Activated T-helper 1 cell treated with anti-CD3 and anti-CD28 coated beads, Interleukin-12 subunit alpha, Interleukin-12 subunit beta, Interleukin-2, Interleukin-4 antibody, amounts not matched to agents 30 ng/mL and 10 ng/mL and 1 ng/mL, durations not matched to agents 14 hours and 24 hours and 36 hours (primary cell): ENCODE measurements at regions not wholly inside any gene's neighbourhood (a gene's known extent, or its start where the extent isn't known, plus 50 kb on each side); places are given as distances from the start of the nearest gene placed in this dataset.

Experiments
- DNase-seq: peaks from one replicate; pipeline ENCODE4 v3.0.0; 2021; ENCODE audit warnings: low spot score
- H3K27ac Mint-ChIP-seq: one replicate; pipeline ENCODE4 v1.8.0; 2021; ENCODE audit warnings: mild to moderate bottlenecking, mixed read lengths
- H3K27me3 Mint-ChIP-seq: one replicate; pipeline ENCODE4 v1.8.0; 2022; ENCODE audit warnings: mild to moderate bottlenecking, moderate library complexity, mixed read lengths; ENCODE audit not compliant: insufficient read depth
- H3K36me3 Mint-ChIP-seq: one replicate; pipeline ENCODE4 v1.8.0; 2021; ENCODE audit warnings: low read depth, mixed read lengths
- H3K4me1 Mint-ChIP-seq: one replicate; pipeline ENCODE4 v1.8.0; 2021; ENCODE audit warnings: low read depth, mixed read lengths
- H3K4me3 Mint-ChIP-seq: one replicate; pipeline ENCODE4 v1.8.0; 2021; ENCODE audit warnings: mild to moderate bottlenecking, moderate library complexity, mixed read lengths
- H3K9me3 Mint-ChIP-seq: one replicate; pipeline ENCODE4 v1.8.0; 2021; ENCODE audit warnings: mixed read lengths
- intact Hi-C: fragments of 100-400 bp; cut with micrococcal nuclease; formaldehyde crosslinking; loops from one replicate; pipeline ENCODE4 v1.15.1; 2024

DNA sequence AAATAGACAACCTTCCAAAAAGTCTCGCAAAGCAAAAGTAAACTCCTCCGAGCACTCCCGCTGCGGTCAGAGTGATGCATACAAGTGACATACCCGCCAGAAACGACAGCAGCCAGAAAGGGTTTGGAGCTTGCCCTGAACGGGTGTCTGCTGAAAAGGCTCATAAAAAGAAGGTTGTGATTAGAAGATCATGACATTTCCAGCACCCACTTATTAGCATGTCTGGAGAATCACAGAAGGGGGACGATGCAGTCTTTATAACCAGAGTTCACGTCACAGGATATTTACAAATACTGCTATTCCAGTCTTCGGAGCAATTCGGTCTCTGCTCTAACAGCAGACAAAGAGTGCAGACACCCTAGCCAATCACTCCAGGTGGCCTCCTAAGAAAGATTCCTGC, 59.1 kb upstream of the FRMD4B start:
- Mint-ChIP-seq H3K4me1 (peaks cover 40% of the 10 kb centered on the region), H3K27me3 (no peaks in the 10 kb centered on the region), H3K36me3 (no peaks in the 10 kb centered on the region), H3K9me3 (no peaks in the 10 kb centered on the region), H3K27ac (no peak overlapping the region), H3K4me3 (no peak overlapping the region)
- intact Hi-C loops: no loop called here
- DNase-seq: no peak

DNA sequence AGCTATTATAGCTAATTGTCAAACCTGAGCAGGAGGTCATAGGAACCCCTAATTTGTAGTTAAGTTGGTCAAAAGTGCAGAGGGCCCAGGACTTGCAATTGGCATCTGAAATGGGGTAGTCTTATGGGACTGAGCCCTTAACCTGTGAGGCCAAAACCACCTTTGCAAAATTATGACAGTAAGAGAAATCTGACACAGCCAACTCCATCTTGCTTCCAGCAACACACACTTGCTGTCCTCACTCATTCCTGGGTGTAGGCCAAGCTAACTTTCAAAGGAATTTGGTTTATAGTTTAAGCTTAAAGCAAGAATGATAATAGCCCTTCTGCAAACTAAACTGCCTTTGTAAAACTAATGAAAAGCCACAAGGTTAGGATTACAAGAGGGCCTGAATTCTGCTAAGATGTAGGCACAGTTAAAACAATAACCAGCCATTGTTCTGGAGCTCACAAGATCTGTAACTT, 57.6 kb upstream of the FRMD4B start:
- no peak overlapping the region for H3K4me3 Mint-ChIP-seq
- H3K36me3 Mint-ChIP-seq: no peaks in the 10 kb centered on the region
- H3K4me1 Mint-ChIP-seq: peaks cover 54% of the 10 kb centered on the region
- intact Hi-C loops: loop anchor here (1.0 to 5.0 kb wide), 4 partner anchors 8 to 294 kb away; partner anchors contain the start of gene MITF
- DNase-seq: no peak
- no peaks in the 10 kb centered on the region for H3K27me3 Mint-ChIP-seq
- no peaks in the 10 kb centered on the region for H3K9me3 Mint-ChIP-seq
- peak overlapping the region; percentile 15 for H3K27ac Mint-ChIP-seq

DNA sequence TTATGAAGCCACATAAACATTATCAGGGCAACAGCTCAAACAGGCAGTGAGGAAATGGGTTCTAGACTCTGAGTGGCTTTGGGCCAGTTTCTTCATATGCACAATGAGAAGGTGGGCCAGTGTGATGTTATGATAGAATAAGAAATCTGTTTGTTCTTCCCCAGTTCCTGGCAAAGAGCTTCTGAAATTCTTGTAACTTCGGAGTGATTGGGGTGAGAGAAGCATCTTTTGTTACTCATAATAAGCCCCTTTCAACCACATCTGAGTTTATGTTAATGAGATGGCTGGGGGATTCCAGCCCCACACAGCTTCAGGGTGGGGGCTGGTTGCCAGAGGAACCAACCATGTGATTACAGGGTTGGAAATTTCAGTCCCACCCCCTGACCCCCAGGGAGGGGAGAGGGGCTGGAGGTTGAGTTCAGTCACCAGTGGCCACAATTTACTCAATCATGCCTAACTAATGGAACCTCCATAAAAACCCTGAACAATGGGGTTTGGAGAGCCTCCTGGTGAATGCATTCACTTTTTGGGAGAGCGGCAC, 57.0 kb upstream of the FRMD4B start:
- no peak overlapping the region for H3K4me3 Mint-ChIP-seq
- H3K27me3 Mint-ChIP-seq: no peaks in the 10 kb centered on the region
- intact Hi-C loops: loop anchor here (1.0 to 5.0 kb wide), 4 partner anchors 8 to 294 kb away; partner anchors contain the start of gene MITF

DNA sequence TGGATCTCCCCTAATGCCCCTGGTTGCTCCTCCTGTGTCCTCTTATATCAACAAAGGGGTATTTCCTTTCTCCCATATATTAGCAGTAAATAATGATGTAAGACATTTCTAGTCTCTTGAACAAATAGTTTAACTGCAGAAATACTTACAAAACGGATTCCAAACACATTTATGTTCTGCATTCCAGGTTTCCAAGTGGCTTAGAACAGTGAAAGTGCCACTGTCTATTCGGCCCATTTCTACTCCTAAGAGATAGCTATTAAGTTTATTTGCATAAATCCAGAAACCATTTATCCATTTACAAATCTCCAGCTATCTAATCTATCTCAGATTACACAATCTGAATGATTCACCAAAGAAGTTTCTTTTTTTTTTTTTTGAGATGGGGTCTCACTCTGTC, 55.8 kb upstream of the FRMD4B start:
- intact Hi-C loops: loop anchor here (2.0 to 5.0 kb wide), 3 partner anchors 115 to 296 kb away; partner anchors contain the start of gene MITF
- no peaks in the 10 kb centered on the region for H3K27me3 Mint-ChIP-seq

More for the DNA sequence above, 57.0 kb upstream of the FRMD4B start:
- H3K9me3 Mint-ChIP-seq: no peaks in the 10 kb centered on the region
- H3K4me1 Mint-ChIP-seq: peaks cover 56% of the 10 kb centered on the region
- no peaks in the 10 kb centered on the region for H3K36me3 Mint-ChIP-seq
- peak; percentile 9 for DNase-seq
- peak overlapping the region; percentile 64 for H3K27ac Mint-ChIP-seq

DNA sequence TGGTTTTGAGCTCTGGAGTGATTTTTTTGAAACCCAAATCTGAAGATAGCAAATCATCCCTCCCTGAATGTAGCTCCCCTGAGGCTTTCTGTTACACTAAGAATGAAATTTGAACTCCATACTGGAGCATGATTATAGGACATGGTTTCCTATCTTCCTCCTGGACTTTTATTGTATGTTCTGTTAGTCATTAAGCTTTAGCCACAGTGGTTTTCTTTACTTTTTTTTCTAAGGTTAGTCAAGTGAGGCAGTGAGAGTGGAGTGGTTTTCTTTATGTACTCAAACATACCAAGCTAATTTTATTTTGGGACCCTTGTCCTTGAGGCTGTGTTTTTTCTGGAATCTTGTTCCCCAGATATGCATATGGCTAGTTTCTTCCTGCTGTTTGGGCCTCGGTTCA, 55.2 kb upstream of the FRMD4B start:
- Mint-ChIP-seq H3K9me3 (no peaks in the 10 kb centered on the region), H3K27ac (no peak overlapping the region), H3K36me3 (no peaks in the 10 kb centered on the region), H3K27me3 (no peaks in the 10 kb centered on the region), H3K4me3 (no peak overlapping the region), H3K4me1 (peaks cover 65% of the 10 kb centered on the region)
- DNase-seq: no peak
- intact Hi-C loops: loop anchor here (5.0 kb wide), 1 partner anchor 296 kb away; the partner anchor contains the start of gene MITF

More for the DNA sequence above, 55.8 kb upstream of the FRMD4B start:
- no peaks in the 10 kb centered on the region for H3K36me3 Mint-ChIP-seq
- no peak for DNase-seq
- H3K4me3 Mint-ChIP-seq: no peak overlapping the region
- H3K27ac Mint-ChIP-seq: no peak overlapping the region
- H3K9me3 Mint-ChIP-seq: no peaks in the 10 kb centered on the region
- peaks cover 58% of the 10 kb centered on the region for H3K4me1 Mint-ChIP-seq

DNA sequence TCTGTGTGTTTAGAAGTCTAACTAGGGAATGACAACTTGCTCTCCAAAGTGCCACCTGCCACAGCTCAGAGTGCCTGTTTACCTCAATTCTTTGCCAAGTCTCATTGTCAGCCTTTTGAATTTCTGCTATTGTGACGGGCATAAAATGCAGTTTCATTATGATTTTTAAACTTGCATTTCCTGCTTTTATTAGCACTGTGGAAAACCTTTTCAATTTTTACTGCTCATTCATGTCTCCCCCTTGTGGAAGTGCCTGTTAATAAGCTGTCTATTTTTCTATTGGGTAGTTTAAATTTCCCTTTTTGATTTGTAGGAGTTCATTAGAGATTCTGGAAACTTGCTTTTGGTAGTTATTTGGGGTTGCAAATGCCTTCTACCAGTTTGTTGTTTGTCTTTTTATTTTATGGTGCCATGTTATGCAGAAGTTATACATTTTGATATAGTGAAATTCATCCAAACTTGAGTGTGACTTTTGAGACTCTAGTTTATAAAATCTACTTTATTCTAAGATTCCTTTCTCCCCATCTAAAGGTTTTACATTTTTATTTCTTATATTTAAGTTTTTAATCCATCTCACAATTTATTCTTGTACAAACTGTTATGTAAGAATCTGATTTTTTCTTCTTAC, 53.9 kb upstream of the FRMD4B start:
- Mint-ChIP-seq H3K27me3 (no peaks in the 10 kb centered on the region), H3K36me3 (no peaks in the 10 kb centered on the region), H3K9me3 (no peaks in the 10 kb centered on the region), H3K4me1 (peaks cover 78% of the 10 kb centered on the region), H3K27ac (no peak overlapping the region), H3K4me3 (no peak overlapping the region)
- DNase-seq: no peak
- intact Hi-C loops: loop anchor here (5.0 to 10.0 kb wide), 4 partner anchors 233 to 1788 kb away; partner anchors contain the start of genes MITF and SUCLG2

DNA sequence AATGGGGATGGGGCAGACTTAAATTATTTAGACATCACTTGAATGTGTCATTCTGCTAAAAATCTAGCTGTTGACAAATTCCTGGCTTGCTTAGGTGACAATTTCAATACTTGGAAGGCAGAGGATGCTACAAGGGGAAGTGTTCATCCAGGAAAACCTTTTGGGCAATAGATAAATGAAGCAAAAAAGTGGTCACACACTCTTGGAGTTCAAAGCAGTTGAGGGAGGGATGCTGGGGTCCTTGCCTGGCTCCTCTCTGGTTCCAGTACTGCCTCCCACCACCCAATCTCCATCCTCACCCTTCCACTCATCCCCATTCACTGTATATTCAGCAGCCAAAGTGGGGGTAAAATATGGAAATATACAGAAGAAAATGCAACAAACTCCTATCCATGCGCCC, 52.6 kb upstream of the FRMD4B start:
- no peak overlapping the region for H3K27ac Mint-ChIP-seq
- intact Hi-C loops: loop anchor here (5.0 to 10.0 kb wide), 3 partner anchors 234 to 1789 kb away; partner anchors contain the start of gene SUCLG2
- H3K4me1 Mint-ChIP-seq: peaks cover 81% of the 10 kb centered on the region
- no peaks in the 10 kb centered on the region for H3K9me3 Mint-ChIP-seq
- no peaks in the 10 kb centered on the region for H3K36me3 Mint-ChIP-seq
- H3K27me3 Mint-ChIP-seq: no peaks in the 10 kb centered on the region
- DNase-seq: no peak
- no peak overlapping the region for H3K4me3 Mint-ChIP-seq

DNA sequence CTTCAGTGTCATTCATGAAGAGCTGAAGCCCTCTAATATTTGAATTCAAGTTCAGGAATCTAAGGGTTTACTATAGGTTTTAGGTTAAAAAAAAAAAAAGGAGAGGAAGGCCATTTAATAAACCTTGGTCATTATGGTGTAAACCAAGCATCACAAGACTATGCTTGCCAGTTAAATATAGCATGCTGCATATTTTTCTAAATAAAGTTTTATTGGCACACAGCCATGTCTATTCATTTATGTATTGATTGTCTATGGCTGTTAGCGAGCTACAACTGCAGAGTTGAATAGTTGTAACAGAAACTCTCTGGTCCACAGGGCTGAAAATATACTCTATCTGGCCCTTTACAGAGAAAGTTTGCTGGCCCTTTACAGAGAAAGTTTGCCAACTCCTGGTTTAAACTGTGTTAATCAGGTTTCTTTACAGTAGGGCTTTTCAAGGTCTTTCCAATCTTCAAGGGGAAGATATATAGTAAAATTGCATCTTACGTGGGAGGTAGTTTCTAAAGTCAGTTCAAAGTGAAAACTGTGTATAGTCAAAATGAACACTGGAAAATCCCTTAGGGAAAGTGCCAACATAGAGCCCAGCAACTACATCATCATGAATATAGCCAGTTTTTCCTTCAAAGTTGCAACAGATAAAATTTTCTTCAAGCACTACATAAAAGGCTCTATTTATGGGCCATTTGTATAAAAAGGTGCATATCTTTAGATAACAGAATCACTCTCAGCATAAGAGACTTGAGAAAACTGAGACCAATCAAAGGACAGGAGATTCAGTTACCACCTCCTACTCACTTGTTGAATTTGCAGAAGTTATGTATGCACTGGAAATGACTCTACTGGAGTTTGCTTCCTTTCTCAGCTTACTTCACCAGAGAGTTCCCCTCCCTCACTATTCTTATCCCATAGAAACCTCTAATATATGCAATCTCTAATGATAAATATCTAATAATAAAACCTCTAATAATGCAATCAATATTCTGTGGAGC, 49.7 kb upstream of the FRMD4B start:
- Mint-ChIP-seq H3K36me3 (no peaks in the 10 kb centered on the region), H3K9me3 (no peaks in the 10 kb centered on the region), H3K27ac (peak overlapping the region; percentile 59), H3K27me3 (no peaks in the 10 kb centered on the region), H3K4me1 (peaks cover 67% of the 10 kb centered on the region), H3K4me3 (no peak overlapping the region)
- no peak for DNase-seq
- intact Hi-C loops: loop anchor here (1.0 to 10.0 kb wide), 13 partner anchors 8 to 1792 kb away; partner anchors contain the start of genes ARL6IP5 and SUCLG2
